NCI-H1417 (cell line): ENCODE measurements at regions not wholly inside any gene's neighbourhood (a gene's known extent, or its start where the extent isn't known, plus 50 kb on each side); places are given as distances from the start of the nearest gene placed in this dataset.

Source experiments
- DNase-seq, 3 experiments: peaks; one replicate each; lab custom pipeline; 2025; lab: John Stamatoyannopoulos, UW

GRCh38 chr4:184528713-184529112 lies 54.4 kb upstream of the IRF2 start:
- no peak for DNase-seq

GRCh38 chr4:184528051-184528450 lies 53.7 kb upstream of the IRF2 start:
- DNase-seq: no peak

GRCh38 chr4:184526228-184526627 lies 51.9 kb upstream of the IRF2 start:
- DNase-seq: no peak
